ENCODE measurements at regions not wholly inside any gene's neighbourhood (a gene's known extent, or its start where the extent isn't known, plus 50 kb on each side); places are given as distances from the start of the nearest gene placed in this dataset.

DNA sequence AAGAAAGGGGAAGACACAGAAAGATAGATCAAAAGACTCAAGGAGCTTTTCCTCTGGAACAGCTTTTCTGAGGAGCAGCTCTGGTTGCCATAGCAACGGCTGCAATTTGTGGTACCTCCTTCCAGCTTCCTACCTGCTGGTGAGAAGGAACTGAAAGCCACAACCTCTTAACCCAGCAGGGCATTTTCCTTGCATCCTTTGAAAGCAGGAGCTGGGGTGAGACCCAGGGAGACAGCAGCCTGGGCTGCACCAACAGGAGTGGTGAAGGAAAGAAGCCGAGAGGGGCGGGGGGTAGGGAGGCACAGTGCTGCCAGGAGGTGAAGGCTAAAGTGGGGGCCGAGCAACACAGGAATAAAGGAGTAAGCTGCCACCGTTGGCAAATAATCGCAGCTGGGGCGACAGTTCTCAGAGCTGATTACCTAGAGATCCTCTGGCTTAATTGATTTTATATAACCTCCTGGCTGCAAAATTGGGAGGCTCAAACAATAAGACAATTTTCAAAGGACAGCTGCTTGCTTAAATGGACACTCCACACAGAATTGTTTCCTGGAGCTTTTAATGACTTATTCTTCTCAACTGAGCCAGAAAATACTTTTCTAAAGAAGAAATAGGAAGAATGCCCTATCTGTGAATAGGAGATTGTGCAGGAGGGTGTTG lies 129.4 kb downstream of the RPAP3 start:
- H3K9me3 Mint-ChIP-seq (ENCODE audit: low read depth), result no peaks in the 10 kb centered on the region
- H3K27ac Mint-ChIP-seq, result no peak overlapping the region
- H3K4me3 Mint-ChIP-seq (ENCODE audit: low read depth), result no peak overlapping the region
- H3K36me3 Mint-ChIP-seq (ENCODE audit: insufficient read depth), result no peaks in the 10 kb centered on the region
- no peak for DNase-seq (ENCODE audit: low spot score, unreplicated experiment)
- no peaks in the 10 kb centered on the region for H3K4me1 Mint-ChIP-seq (ENCODE audit: low read depth)
- TF ChIP-seq, protein P1, sequence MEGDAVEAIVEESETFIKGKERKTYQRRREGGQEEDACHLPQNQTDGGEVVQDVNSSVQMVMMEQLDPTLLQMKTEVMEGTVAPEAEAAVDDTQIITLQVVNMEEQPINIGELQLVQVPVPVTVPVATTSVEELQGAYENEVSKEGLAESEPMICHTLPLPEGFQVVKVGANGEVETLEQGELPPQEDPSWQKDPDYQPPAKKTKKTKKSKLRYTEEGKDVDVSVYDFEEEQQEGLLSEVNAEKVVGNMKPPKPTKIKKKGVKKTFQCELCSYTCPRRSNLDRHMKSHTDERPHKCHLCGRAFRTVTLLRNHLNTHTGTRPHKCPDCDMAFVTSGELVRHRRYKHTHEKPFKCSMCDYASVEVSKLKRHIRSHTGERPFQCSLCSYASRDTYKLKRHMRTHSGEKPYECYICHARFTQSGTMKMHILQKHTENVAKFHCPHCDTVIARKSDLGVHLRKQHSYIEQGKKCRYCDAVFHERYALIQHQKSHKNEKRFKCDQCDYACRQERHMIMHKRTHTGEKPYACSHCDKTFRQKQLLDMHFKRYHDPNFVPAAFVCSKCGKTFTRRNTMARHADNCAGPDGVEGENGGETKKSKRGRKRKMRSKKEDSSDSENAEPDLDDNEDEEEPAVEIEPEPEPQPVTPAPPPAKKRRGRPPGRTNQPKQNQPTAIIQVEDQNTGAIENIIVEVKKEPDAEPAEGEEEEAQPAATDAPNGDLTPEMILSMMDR (IDR thresholded peaks at IDR 0.05; ENCODE audit: unreplicated experiment), result no peak
- H3K27me3 Mint-ChIP-seq, result peaks cover 3% of the 10 kb centered on the region

DNA sequence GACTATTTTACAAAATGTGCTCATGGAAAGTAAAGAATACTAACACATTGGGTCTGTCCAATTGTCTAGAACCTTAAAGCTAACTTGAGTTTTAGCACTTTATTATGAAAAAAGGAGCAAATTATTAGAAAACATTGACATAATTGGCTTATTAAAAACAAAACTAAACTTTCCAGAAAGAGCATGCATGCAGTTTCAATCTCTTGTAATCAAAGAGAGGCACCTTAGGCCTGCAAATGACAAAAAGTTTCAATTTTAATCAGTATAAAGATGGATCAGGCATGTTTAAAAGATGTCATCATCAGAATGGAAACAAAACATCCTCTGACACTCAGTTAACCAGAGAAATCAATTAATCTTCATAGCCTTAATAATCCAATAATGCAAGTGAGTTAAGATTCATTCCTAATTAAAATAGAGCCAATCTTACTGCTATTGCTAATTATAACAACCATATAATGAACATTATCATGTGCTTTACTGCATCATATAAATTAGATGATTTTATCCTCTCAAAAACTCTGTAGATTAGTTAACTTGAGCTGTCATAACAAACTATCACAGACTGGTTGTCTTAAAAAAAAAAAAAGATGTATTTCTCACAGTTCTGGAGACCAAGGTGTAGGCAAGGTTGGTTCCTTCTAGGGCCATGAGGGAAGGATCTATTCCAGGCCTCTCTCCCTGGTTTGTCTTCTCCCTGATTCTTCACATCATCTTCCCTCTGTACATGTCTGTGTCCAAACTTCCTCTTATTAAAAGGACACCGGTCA lies 131.4 kb downstream of the RPAP3 start:
- H3K27me3 Mint-ChIP-seq, result peaks cover 3% of the 10 kb centered on the region
- no peak for DNase-seq (ENCODE audit: low spot score, unreplicated experiment)
- TF ChIP-seq, protein P1 (IDR thresholded peaks at IDR 0.05; ENCODE audit: unreplicated experiment), result no peak
- H3K9me3 Mint-ChIP-seq (ENCODE audit: low read depth), result no peaks in the 10 kb centered on the region
- no peak overlapping the region for H3K27ac Mint-ChIP-seq
- H3K4me3 Mint-ChIP-seq (ENCODE audit: low read depth), result no peak overlapping the region
- no peaks in the 10 kb centered on the region for H3K36me3 Mint-ChIP-seq (ENCODE audit: insufficient read depth)
- H3K4me1 Mint-ChIP-seq (ENCODE audit: low read depth), result no peaks in the 10 kb centered on the region

DNA sequence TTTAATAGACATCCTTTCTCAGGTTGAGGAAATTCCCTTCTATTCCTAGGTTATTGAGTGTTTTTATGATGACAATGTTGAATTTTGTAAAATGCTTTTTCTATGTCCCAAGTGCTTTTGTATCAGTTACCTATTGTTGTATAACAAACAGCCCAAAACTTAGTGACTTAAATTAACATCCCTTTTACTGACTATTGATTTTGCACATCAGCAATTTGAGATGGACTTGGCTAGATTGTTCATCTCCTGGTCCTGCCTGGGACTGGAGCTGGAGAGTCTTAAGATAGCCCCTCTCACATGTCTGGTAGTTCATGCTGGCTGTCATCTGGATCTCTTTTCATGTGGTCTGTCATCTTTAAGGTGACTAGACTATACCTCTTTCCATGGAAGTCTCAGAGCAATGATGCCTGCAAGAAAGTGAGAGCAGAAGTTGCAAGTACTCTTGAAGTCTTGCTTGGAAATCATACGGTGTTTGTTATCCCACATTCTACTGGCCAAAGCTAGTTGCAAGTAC lies 132.6 kb downstream of the RPAP3 start:
- H3K4me1 Mint-ChIP-seq (ENCODE audit: low read depth), result no peaks in the 10 kb centered on the region
- no peak for DNase-seq (ENCODE audit: low spot score, unreplicated experiment)
- no peaks in the 10 kb centered on the region for H3K9me3 Mint-ChIP-seq (ENCODE audit: low read depth)
- no peaks in the 10 kb centered on the region for H3K36me3 Mint-ChIP-seq (ENCODE audit: insufficient read depth)
- TF ChIP-seq, protein P1 (IDR thresholded peaks at IDR 0.05; ENCODE audit: unreplicated experiment), result no peak
- no peak overlapping the region for H3K4me3 Mint-ChIP-seq (ENCODE audit: low read depth)
- no peak overlapping the region for H3K27ac Mint-ChIP-seq
- H3K27me3 Mint-ChIP-seq, result peaks cover 5% of the 10 kb centered on the region

DNA sequence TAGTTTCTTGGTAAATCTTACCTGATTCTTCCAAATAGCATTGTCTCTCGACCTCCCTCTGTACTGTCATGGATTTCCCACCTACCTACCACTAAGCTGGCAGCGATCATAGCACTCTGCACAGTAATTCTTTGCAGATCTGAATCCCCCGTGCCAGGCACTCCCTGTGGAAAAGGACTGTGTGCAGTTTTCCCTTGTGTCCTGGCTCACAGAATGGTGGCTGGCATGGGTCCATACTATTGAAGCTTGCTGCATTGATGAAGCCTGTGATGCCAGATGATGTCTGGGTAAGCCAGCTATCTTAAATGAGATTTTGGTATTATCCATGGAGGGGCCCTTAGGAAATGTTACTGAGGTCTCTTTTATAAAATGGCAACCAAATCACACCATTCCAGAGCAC lies 135.7 kb downstream of the RPAP3 start:
- Mint-ChIP-seq H3K9me3 (ENCODE audit: low read depth) (no peaks in the 10 kb centered on the region), H3K27me3 (peaks cover 5% of the 10 kb centered on the region), H3K4me3 (ENCODE audit: low read depth) (no peak overlapping the region), H3K36me3 (ENCODE audit: insufficient read depth) (no peaks in the 10 kb centered on the region), H3K27ac (no peak overlapping the region), H3K4me1 (ENCODE audit: low read depth) (no peaks in the 10 kb centered on the region)
- no peak for DNase-seq (ENCODE audit: low spot score, unreplicated experiment)
- TF ChIP-seq, protein P1 (IDR thresholded peaks at IDR 0.05; ENCODE audit: unreplicated experiment), result no peak

DNA sequence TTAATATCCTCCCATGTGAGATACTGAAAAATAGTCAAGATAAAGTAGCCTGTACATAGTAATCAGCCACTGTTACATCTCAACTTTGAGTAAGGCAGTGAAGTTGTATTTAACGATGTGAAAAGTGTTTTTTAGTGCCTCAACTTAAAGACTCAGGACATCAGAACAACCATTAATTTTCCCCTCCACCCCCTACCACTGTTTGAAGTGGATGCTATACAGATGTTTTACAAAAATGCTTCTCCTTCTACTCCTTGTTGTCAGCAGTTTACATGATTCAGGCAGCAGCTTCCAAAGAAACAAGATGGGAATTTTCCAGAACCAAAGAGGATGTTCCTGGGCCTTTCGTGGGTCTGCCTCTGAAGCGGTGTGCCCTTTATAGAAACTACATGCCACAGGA lies 143.6 kb downstream of the RPAP3 start:
- Mint-ChIP-seq H3K4me3 (ENCODE audit: low read depth) (no peak overlapping the region), H3K4me1 (ENCODE audit: low read depth) (no peaks in the 10 kb centered on the region), H3K36me3 (ENCODE audit: insufficient read depth) (no peaks in the 10 kb centered on the region), H3K27me3 (no peaks in the 10 kb centered on the region), H3K9me3 (ENCODE audit: low read depth) (no peaks in the 10 kb centered on the region), H3K27ac (no peak overlapping the region)
- TF ChIP-seq, protein P1 (IDR thresholded peaks at IDR 0.05; ENCODE audit: unreplicated experiment), result no peak
- DNase-seq (ENCODE audit: low spot score, unreplicated experiment), result no peak
